HEK293 (cell line): ENCODE measurements at regions not wholly inside any gene's neighbourhood (a gene's known extent, or its start where the extent isn't known, plus 50 kb on each side); places are given as distances from the start of the nearest gene placed in this dataset.

Source experiments
- CTCF ChIA-PET: fragments of 350-600 bp; formaldehyde crosslinking; extraction: SDS; loops from one replicate; lab custom pipeline; 2021; ENCODE audit warnings: antibody characterized with exemption; lab: Yijun Ruan, JAX
- POLR2A ChIA-PET: fragments of 300-600 bp; formaldehyde crosslinking; extraction: SDS; loops from one replicate; lab custom pipeline; 2020; ENCODE audit warnings: antibody characterized with exemption, inconsistent platforms; lab: Yijun Ruan, JAX
- H3K27ac ChIP-seq: fragments of 200-500 bp; sonication (Bioruptor generic); 2 replicates; pipeline ENCODE4 v1.5.1; 2014; ENCODE audit warnings: low read depth, low read length, control low read depth, inconsistent platforms; ENCODE audit errors: extremely low read depth
- H3K36me3 ChIP-seq, 2 experiments: fragments of 200-500 bp in 1 of 2; sonication (Bioruptor generic) in 1 of 2; 1 replicate in 1 of 2; 2 replicates in 1 of 2; pipeline ENCODE4 v1.5.1; 2014 to 2017; ENCODE audit warnings: inconsistent platforms in 2 of 2, low read length in 2 of 2; ENCODE audit not compliant: control insufficient read depth in 2 of 2, insufficient read depth in 1 of 2
- H3K4me1 ChIP-seq: fragments of 200-500 bp; sonication (Bioruptor generic); 2 replicates; pipeline ENCODE4 v1.5.1; 2014; ENCODE audit warnings: mild to moderate bottlenecking, low read length, inconsistent platforms; ENCODE audit not compliant: control insufficient read depth, insufficient read depth
- H3K4me3 ChIP-seq: 2 replicates; pipeline ENCODE4 v1.5.1; 2011; ENCODE audit warnings: low read depth, mild to moderate bottlenecking, control low read depth, low read length, moderate library complexity
- H3K9me3 ChIP-seq: fragments of 200-500 bp; sonication (Bioruptor generic); 2 replicates; pipeline ENCODE4 v1.5.1; 2014; ENCODE audit warnings: low read depth, low read length, inconsistent platforms; ENCODE audit not compliant: control insufficient read depth, insufficient read depth
- KLF16 ChIP-seq: fragments of 450-650 bp; formaldehyde crosslinking; IDR thresholded peaks from 2 replicates; pipeline ENCODE4 v1.5.1; 2017; ENCODE audit warnings: missing biosample characterization, missing genetic modification characterization
- ZBTB17 ChIP-seq: fragments of 450-650 bp; formaldehyde crosslinking; IDR thresholded peaks from 2 replicates; pipeline ENCODE4 v1.5.1; 2016; ENCODE audit warnings: missing biosample characterization, missing genetic modification characterization
- ZBTB20 ChIP-seq: fragments of 450-650 bp; formaldehyde crosslinking; IDR thresholded peaks from 2 replicates; pipeline ENCODE4 v1.5.1; 2016; ENCODE audit warnings: missing biosample characterization, missing genetic modification characterization
- ZBTB21 ChIP-seq: fragments of 450-650 bp; formaldehyde crosslinking; IDR thresholded peaks from 2 replicates; pipeline ENCODE4 v1.5.1; 2017; ENCODE audit warnings: missing biosample characterization, missing genetic modification characterization
- ZBTB8A ChIP-seq: fragments of 450-650 bp; formaldehyde crosslinking; IDR thresholded peaks from 2 replicates; pipeline ENCODE4 v1.5.1; 2016; ENCODE audit warnings: missing biosample characterization, missing genetic modification characterization
- ZNF10 ChIP-seq: fragments of 450-650 bp; formaldehyde crosslinking; IDR thresholded peaks from 2 replicates; pipeline ENCODE4 v1.5.1; 2017; ENCODE audit warnings: missing biosample characterization, missing genetic modification characterization
- ZNF140 ChIP-seq: fragments of 450-650 bp; formaldehyde crosslinking; IDR thresholded peaks from 2 replicates; pipeline ENCODE4 v1.5.1; 2016; ENCODE audit warnings: missing biosample characterization, missing genetic modification characterization
- ZNF169 ChIP-seq: fragments of 450-650 bp; formaldehyde crosslinking; IDR thresholded peaks from 2 replicates; pipeline ENCODE4 v1.5.1; 2016; ENCODE audit warnings: missing biosample characterization, missing genetic modification characterization
- ZNF266 ChIP-seq: fragments of 450-650 bp; formaldehyde crosslinking; IDR thresholded peaks from 2 replicates; pipeline ENCODE4 v1.5.1; 2016; ENCODE audit warnings: missing biosample characterization, missing genetic modification characterization, low read depth
- ZNF37A ChIP-seq: fragments of 450-650 bp; IDR thresholded peaks from 2 replicates; pipeline ENCODE4 v1.5.1; 2018; ENCODE audit warnings: missing biosample characterization, missing genetic modification characterization
- ZNF391 ChIP-seq: fragments of 450-650 bp; formaldehyde crosslinking; IDR thresholded peaks from 2 replicates; pipeline ENCODE4 v1.5.1; 2016; ENCODE audit warnings: low read depth, missing biosample characterization, missing genetic modification characterization, borderline replicate concordance
- ZNF433 ChIP-seq: fragments of 450-650 bp; formaldehyde crosslinking; IDR thresholded peaks from 2 replicates; pipeline ENCODE4 v1.5.1; 2016; ENCODE audit warnings: missing biosample characterization, missing genetic modification characterization, low read depth
- ZNF501 ChIP-seq: fragments of 450-650 bp; formaldehyde crosslinking; IDR thresholded peaks from 2 replicates; pipeline ENCODE4 v1.5.1; 2016; ENCODE audit warnings: missing biosample characterization, missing genetic modification characterization
- ZNF670 ChIP-seq: fragments of 450-650 bp; formaldehyde crosslinking; IDR thresholded peaks from 2 replicates; pipeline ENCODE4 v1.5.1; 2016; ENCODE audit warnings: missing biosample characterization, missing genetic modification characterization, low read depth
- ZNF677 ChIP-seq: fragments of 450-650 bp; IDR thresholded peaks from 2 replicates; pipeline ENCODE4 v1.5.0; 2018; ENCODE audit warnings: missing biosample characterization, mild to moderate bottlenecking, missing genetic modification characterization, moderate library complexity
- ZNF76 ChIP-seq: fragments of 450-650 bp; formaldehyde crosslinking; IDR thresholded peaks from 2 replicates; pipeline ENCODE4; 2016; ENCODE audit warnings: low read depth, missing biosample characterization, missing genetic modification characterization, borderline replicate concordance
- ZSCAN30 ChIP-seq: fragments of 450-650 bp; IDR thresholded peaks from 2 replicates; pipeline ENCODE4 v1.5.1; 2018; ENCODE audit warnings: missing biosample characterization, mild to moderate bottlenecking, missing genetic modification characterization, moderate library complexity
- TF ChIP-seq, protein P1 (sequence below): fragments of 450-650 bp; formaldehyde crosslinking; IDR thresholded peaks from 2 replicates; pipeline ENCODE4 v1.5.1; 2016; ENCODE audit warnings: missing biosample characterization, missing genetic modification characterization, low read depth
- TF ChIP-seq, protein P2 (sequence below): fragments of 450-650 bp; formaldehyde crosslinking; IDR thresholded peaks from 2 replicates; pipeline ENCODE4 v1.5.1; 2016; ENCODE audit warnings: missing biosample characterization, missing genetic modification characterization
- TF ChIP-seq, protein P3 (sequence below): fragments of 450-650 bp; formaldehyde crosslinking; IDR thresholded peaks from 2 replicates; pipeline ENCODE4 v1.5.1; 2016; ENCODE audit warnings: missing biosample characterization, missing genetic modification characterization

DNA sequence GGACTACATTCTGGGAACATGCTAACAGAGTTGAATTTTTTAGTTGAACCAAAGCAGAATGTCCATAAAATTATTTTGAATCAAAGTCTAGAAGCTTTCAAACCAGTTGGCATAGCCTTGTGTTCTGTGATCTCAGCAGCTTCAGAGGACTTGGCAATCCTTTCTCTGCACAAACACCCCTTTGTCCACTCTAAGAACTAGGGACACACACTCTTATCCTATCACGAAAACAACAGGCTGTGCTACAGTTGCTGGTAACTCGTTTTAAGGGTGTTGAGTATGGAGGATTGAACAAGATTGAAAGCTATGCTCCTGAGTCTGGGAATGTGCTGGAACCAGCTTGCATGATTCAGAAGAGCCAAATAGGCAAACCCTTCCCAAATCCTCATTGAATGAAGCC lies 76.4 kb upstream of the PRSS58 start:
- POLR2A ChIA-PET: no interaction called here
- H3K4me1 ChIP-seq: no peaks in the 10 kb centered on the region
- no peak overlapping the region for H3K27ac ChIP-seq
- CTCF ChIA-PET: interaction anchor here (0.6 to 3.7 kb wide), 7 partner anchors 10 to 856 kb away, joined by 3 to 21 read pairs (median 5); no protein-coding TSS in a partner anchor
- H3K36me3 ChIP-seq: no peaks in the 10 kb centered on the region
- H3K9me3 ChIP-seq: no peaks in the 10 kb centered on the region
- no peak overlapping the region for H3K4me3 ChIP-seq
- TF ChIP-seq, protein P1, sequence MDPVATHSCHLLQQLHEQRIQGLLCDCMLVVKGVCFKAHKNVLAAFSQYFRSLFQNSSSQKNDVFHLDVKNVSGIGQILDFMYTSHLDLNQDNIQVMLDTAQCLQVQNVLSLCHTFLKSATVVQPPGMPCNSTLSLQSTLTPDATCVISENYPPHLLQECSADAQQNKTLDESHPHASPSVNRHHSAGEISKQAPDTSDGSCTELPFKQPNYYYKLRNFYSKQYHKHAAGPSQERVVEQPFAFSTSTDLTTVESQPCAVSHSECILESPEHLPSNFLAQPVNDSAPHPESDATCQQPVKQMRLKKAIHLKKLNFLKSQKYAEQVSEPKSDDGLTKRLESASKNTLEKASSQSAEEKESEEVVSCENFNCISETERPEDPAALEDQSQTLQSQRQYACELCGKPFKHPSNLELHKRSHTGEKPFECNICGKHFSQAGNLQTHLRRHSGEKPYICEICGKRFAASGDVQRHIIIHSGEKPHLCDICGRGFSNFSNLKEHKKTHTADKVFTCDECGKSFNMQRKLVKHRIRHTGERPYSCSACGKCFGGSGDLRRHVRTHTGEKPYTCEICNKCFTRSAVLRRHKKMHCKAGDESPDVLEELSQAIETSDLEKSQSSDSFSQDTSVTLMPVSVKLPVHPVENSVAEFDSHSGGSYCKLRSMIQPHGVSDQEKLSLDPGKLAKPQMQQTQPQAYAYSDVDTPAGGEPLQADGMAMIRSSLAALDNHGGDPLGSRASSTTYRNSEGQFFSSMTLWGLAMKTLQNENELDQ (tag by site-specific recombination): no peak
- TF ChIP-seq ZNF169 (tag by site-specific recombination) (no peak), ZBTB20 (no peak), ZNF266 (tag by site-specific recombination) (no peak), ZNF140 (tag by site-specific recombination) (no peak)
- TF ChIP-seq, protein P2, sequence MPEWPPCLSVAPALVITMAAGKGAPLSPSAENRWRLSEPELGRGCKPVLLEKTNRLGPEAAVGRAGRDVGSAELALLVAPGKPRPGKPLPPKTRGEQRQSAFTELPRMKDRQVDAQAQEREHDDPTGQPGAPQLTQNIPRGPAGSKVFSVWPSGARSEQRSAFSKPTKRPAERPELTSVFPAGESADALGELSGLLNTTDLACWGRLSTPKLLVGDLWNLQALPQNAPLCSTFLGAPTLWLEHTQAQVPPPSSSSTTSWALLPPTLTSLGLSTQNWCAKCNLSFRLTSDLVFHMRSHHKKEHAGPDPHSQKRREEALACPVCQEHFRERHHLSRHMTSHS: no peak

DNA sequence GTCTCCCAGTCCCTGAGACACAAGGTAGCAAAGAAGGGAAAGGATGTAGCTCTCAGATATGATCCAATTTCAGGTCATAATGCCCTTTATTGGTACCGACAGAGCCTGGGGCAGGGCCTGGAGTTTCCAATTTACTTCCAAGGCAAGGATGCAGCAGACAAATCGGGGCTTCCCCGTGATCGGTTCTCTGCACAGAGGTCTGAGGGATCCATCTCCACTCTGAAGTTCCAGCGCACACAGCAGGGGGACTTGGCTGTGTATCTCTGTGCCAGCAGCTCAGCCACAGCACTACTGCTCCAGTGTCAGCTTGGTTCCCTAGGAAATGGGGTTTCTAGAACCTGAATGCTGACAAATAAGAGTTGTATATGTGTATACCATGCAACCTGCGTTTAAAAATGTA lies 74.6 kb upstream of the PRSS58 start:
- CTCF ChIA-PET: interaction anchor here (0.8 to 3.7 kb wide), 7 partner anchors 8 to 184 kb away, joined by 3 to 21 read pairs (median 3); no protein-coding TSS in a partner anchor
- Histone ChIP-seq H3K36me3 (no peaks in the 10 kb centered on the region), H3K9me3 (no peaks in the 10 kb centered on the region), H3K4me3 (no peak overlapping the region), H3K4me1 (no peaks in the 10 kb centered on the region), H3K27ac (no peak overlapping the region)
- TF ChIP-seq ZBTB17 (peak; percentile 85), KLF16 (no peak)
- POLR2A ChIA-PET: no interaction called here

DNA sequence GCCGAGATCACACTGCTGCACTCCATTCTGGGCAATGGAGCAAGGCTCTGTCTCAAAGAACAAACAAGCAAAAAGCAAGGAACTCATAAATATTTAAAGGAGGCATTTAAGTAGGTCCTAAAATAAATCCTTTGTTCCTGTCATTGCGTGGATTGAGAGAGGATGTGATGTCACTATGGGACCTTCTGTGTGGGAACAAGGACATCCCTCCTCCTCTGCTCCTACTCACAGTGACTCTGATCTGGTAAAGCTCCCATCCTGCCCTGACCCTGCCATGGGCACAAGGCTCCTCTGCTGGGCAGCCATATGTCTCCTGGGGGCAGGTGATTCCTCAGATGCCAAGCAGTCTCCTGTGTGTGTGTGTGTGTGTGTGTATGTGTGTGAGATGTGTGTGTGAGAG lies 74.1 kb upstream of the PRSS58 start:
- Histone ChIP-seq H3K36me3 (no peaks in the 10 kb centered on the region), H3K27ac (no peak overlapping the region), H3K4me3 (no peak overlapping the region), H3K4me1 (no peaks in the 10 kb centered on the region), H3K9me3 (no peaks in the 10 kb centered on the region)
- no peak for TF ChIP-seq ZNF501 (tag by site-specific recombination)
- no peak for TF ChIP-seq ZBTB21 (tag by site-specific recombination)
- no peak for TF ChIP-seq ZNF433
- TF ChIP-seq ZNF670: no peak
- TF ChIP-seq ZNF391: no peak
- TF ChIP-seq ZBTB8A: no peak
- TF ChIP-seq ZNF677 (tag by site-specific recombination): no peak
- TF ChIP-seq, protein P3, sequence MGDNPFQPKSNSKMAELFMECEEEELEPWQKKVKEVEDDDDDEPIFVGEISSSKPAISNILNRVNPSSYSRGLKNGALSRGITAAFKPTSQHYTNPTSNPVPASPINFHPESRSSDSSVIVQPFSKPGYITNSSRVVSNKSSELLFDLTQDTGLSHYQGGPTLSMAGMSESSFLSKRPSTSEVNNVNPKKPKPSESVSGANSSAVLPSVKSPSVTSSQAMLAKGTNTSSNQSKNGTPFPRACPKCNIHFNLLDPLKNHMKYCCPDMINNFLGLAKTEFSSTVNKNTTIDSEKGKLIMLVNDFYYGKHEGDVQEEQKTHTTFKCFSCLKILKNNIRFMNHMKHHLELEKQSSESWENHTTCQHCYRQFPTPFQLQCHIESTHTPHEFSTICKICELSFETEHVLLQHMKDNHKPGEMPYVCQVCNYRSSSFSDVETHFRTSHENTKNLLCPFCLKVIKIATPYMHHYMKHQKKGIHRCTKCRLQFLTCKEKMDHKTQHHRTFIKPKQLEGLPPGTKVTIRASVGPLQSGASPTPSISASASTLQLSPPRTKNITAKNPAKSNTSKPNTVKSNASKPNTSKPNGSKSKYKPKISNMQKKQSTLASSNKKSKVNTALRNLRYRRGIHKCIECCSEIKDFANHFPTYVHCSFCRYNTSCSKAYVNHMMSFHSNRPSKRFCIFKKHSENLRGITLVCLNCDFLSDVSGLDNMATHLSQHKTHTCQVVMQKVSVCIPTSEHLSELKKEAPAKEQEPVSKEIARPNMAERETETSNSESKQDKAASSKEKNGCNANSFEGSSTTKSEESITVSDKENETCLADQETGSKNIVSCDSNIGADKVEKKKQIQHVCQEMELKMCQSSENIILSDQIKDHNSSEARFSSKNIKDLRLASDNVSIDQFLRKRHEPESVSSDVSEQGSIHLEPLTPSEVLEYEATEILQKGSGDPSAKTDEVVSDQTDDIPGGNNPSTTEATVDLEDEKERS: no peak
- TF ChIP-seq ZNF140 (tag by site-specific recombination): no peak
- no peak for TF ChIP-seq ZNF10
- no peak for TF ChIP-seq ZNF37A
- no peak for TF ChIP-seq ZNF76 (tag by site-specific recombination)
- TF ChIP-seq ZSCAN30 (tag by site-specific recombination): no peak
- CTCF ChIA-PET: interaction anchor here (0.9 to 1.2 kb wide), 3 partner anchors 12 to 152 kb away, joined by 3 read pairs; no protein-coding TSS in a partner anchor
- POLR2A ChIA-PET: no interaction called here
